PFSK-1 (cell line): ENCODE measurements at regions not wholly inside any gene's neighbourhood (a gene's known extent, or its start where the extent isn't known, plus 50 kb on each side); places are given as distances from the start of the nearest gene placed in this dataset.

Source experiments
- FOXP2 ChIP-seq: optimal IDR thresholded peaks from 2 replicates; pipeline ENCODE3; 2011; ENCODE audit warnings: borderline replicate concordance, control low read depth, inconsistent platforms; ENCODE audit not compliant: insufficient read depth; ENCODE audit errors: extremely low read length, extremely low read depth
- POLR2AphosphoS5 ChIP-seq: IDR thresholded peaks from 2 replicates; pipeline ENCODE4 v1.6.1; 2012; ENCODE audit warnings: low read depth, mild to moderate bottlenecking, control low read depth, low read length, moderate library complexity
- SIN3A ChIP-seq: IDR thresholded peaks from 2 replicates; pipeline ENCODE4 v1.6.1; 2012; ENCODE audit warnings: mild to moderate bottlenecking, low read length, moderate library complexity, borderline replicate concordance; ENCODE audit not compliant: insufficient read depth
- TAF1 ChIP-seq: IDR thresholded peaks from 2 replicates; pipeline ENCODE4 v1.6.1; 2012; ENCODE audit warnings: low read length, control low read depth, borderline replicate concordance; ENCODE audit not compliant: insufficient read depth
- TF ChIP-seq, protein P1 (sequence below), 2 experiments: IDR thresholded peaks; 2 replicates each; pipeline versions ENCODE4 v1.6.1 to v1.8.0; 2011 to 2012; ENCODE audit warnings: low read depth in 2 of 2, low read length in 2 of 2, control low read depth in 1 of 2, inconsistent platforms in 1 of 2, mild to moderate bottlenecking in 1 of 2, moderate library complexity in 1 of 2; ENCODE audit not compliant: insufficient read depth in 1 of 2

DNA sequence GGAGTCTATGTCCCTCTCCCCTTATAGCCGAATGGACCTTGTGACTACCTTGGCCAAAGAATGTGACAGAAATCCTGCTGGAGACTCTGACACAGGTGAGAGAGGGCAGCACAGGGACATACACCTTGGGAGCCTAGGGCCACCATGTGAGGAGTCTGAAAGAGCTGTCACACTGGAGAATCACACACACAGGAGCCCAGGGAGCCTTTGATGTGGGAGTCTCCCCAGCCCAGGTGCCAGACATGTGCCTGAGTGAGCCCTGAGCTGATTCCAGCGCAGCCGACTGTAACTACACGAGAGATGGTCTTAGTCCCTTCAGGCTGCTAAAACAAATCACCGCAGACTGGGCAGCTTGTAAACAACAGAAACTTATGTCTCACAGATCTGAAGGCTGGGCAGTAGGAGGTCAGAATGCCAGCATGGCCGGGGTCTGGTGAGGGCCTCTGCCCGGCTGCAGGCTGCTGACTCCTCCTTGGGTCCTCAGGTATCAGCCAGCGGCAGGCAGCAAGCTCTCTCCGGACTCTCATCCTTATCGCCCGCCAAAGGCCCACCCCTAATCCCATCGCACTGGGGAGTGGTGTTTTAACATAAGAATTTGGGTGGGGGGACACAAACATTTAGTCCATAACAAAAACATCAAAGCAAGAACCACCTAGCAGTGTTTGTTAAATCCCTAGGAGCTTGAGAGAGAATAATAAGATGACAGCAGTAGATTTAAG, 63.8 kb upstream of the GPR45 start:
- no peak for TF ChIP-seq SIN3A

DNA sequence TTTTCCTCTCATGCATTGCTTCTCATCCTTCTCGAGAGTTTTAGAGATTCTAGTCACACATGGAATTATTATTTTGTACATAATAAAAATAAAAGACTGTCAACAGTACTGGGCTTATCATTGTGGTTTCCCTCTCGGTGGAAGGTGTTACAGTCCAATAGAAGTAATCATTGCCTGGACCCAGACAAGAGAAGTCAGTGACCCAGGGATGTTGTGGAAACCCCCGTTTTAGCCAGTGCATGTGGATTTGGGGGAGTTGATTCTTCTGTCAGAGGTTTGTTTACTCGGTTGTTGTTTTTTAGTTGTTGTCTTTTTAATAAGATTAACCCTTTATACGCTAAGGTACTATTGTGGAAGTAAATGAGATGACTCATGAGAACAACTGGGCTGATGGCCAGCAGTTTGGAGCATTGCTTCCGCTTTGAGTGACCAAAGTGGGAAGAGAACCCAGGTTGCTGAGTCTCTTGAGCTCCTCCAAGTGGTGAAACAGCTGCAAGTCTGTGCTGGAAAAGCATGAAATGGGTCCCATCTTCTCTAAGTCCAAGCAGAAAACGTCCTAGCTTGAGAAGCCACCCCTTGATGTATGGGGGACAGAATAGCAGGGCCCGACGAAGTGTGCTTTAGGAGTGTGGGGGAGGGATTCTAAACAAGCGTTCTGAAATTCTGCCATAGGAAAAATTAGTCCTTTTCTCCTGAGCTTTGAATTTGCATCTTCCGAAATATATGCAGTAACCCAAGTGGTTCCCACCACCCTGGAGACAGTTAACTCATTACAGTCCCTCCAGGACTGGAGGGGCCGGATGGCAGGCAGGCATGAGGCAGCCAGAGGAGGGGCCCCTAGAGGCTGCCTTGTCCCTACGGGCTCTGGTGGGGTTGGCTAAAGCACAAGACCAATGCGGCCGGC, 61.8 kb upstream of the GPR45 start:
- TF ChIP-seq TAF1 (no peak), SIN3A (no peak), FOXP2 (no peak), POLR2AphosphoS5 (no peak)
- TF ChIP-seq, protein P1, sequence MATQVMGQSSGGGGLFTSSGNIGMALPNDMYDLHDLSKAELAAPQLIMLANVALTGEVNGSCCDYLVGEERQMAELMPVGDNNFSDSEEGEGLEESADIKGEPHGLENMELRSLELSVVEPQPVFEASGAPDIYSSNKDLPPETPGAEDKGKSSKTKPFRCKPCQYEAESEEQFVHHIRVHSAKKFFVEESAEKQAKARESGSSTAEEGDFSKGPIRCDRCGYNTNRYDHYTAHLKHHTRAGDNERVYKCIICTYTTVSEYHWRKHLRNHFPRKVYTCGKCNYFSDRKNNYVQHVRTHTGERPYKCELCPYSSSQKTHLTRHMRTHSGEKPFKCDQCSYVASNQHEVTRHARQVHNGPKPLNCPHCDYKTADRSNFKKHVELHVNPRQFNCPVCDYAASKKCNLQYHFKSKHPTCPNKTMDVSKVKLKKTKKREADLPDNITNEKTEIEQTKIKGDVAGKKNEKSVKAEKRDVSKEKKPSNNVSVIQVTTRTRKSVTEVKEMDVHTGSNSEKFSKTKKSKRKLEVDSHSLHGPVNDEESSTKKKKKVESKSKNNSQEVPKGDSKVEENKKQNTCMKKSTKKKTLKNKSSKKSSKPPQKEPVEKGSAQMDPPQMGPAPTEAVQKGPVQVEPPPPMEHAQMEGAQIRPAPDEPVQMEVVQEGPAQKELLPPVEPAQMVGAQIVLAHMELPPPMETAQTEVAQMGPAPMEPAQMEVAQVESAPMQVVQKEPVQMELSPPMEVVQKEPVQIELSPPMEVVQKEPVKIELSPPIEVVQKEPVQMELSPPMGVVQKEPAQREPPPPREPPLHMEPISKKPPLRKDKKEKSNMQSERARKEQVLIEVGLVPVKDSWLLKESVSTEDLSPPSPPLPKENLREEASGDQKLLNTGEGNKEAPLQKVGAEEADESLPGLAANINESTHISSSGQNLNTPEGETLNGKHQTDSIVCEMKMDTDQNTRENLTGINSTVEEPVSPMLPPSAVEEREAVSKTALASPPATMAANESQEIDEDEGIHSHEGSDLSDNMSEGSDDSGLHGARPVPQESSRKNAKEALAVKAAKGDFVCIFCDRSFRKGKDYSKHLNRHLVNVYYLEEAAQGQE (IDR thresholded peaks at IDR 0.05; ENCODE audit: insufficient read depth in 1 of 2, low read depth in 2 of 2, low read length in 2 of 2): no peak

DNA sequence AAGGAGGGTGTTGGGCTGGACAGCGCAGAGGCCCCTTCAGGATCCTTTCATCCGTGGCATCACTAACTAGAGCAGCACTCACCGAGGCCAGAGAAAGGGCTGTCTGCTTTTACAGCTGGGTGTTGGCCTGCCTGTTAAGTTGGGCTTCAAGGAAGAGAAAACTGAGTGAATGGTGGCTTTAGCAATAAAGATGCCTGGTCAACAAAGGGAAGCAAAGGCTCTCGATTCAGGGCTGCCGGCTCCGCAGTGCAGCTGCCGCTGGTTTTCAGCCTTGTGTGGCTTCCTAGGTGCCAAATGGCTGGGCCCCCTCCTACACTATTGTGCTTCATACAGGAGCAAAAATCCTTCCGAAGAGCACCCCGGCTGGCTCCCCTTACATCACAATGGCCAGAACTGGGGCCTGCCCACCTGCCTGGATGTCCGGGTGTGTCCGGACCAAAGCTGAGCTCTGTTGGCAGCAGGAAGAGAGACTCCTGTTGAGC, 61.0 kb upstream of the GPR45 start:
- TF ChIP-seq, protein P1 (IDR thresholded peaks at IDR 0.05; ENCODE audit: insufficient read depth in 1 of 2, low read depth in 2 of 2, low read length in 2 of 2): no peak
- TF ChIP-seq SIN3A: no peak
- TF ChIP-seq POLR2AphosphoS5: no peak
- TF ChIP-seq FOXP2: no peak
- no peak for TF ChIP-seq TAF1

DNA sequence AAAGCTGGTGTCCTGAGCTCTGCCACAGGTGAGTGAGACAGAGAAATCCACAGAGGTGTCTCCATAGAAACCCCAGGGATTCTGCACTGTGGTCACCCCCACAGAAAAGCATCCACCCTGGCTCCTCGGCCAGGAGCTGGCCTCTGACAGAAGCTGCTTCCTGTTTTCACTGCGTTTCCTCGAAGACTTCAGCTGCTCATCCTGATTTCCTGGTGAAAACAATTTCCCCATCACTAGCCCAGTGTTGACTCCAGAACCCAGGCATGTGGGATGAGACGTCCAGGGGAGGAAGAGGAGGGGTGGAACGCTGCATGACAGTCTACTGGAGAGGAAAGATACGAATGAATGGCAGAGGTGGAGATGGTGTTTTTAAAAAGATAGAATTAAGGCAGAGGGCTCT, 60.3 kb upstream of the GPR45 start:
- no peak for TF ChIP-seq POLR2AphosphoS5
- TF ChIP-seq SIN3A: no peak
- TF ChIP-seq, protein P1 (IDR thresholded peaks at IDR 0.05; ENCODE audit: insufficient read depth in 1 of 2, low read depth in 2 of 2, low read length in 2 of 2): no peak
- TF ChIP-seq FOXP2: peak; percentile 37

DNA sequence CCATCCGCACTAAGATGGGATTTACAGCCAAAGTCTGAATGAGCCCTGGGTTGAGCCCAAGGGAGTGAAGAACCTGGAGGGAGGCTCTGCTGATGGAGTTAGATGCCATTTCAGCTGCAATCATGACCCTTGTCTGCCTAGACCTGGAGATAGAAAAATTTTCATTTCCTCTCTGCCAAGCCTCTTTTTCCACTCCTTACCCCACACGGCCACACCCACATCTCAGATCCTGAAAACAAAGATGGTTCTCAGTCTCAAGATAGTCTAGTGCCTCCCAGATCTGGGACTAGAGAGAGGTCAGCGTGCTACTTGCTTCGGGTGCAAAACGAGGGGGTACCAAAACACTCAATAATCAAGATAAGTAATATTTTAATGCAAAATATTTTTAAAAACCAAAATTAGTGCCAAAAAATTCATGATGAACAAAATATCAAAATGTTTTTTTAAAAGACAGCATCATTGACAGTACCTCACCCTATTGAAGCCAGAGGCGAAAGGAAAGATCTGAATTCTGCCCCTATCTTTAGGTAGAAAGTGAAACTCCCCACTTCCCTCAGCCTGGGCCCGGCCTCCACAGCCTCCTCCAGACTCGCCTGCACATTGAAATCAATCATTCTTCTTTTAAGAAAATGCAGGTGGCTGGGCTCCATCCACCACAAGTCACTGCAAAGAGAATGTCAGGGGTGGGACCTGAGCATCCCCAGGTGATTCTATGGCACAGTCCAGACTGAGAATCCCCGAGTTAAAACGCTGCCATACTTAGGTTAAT, 57.8 kb upstream of the GPR45 start:
- TF ChIP-seq TAF1: no peak
- no peak for TF ChIP-seq POLR2AphosphoS5
- TF ChIP-seq FOXP2: no peak
- no peak for TF ChIP-seq SIN3A
- TF ChIP-seq, protein P1 (IDR thresholded peaks at IDR 0.05; ENCODE audit: insufficient read depth in 1 of 2, low read depth in 2 of 2, low read length in 2 of 2): no peak
